ENCODE measurements at regions not wholly inside any gene's neighbourhood (a gene's known extent, or its start where the extent isn't known, plus 50 kb on each side); places are given as distances from the start of the nearest gene placed in this dataset.

GRCh38 chr16:7150230-7150629 lies 182.4 kb upstream of the RBFOX1 start:
- intact Hi-C loops (cut with micrococcal nuclease) (no loop called here), dilution Hi-C loops (cut with MboI; ENCODE audit: extremely low pct_ligation_motif_present, low sequenced_read_pairs) (no loop called here)
- ChIA-PET CTCF (no interaction called here), POLR2A (no interaction called here)
- H3K9me1 ChIP-seq (replicated peaks; ENCODE audit: control insufficient read depth, extremely low read depth, insufficient read depth, low read length) = no peaks in the 10 kb centered on the region
- no peak overlapping the region for H3K9ac ChIP-seq (replicated peaks; ENCODE audit: extremely low read depth, insufficient read depth, low read length)
- H3K79me2 ChIP-seq (ENCODE audit: control insufficient read depth, insufficient read depth, low read length) = no peaks in the 10 kb centered on the region
- H2AFZ ChIP-seq (ENCODE audit: low read depth, low read length) = no peak overlapping the region
- peaks cover 2% of the 10 kb centered on the region for H3K9me3 ChIP-seq (replicated peaks; ENCODE audit: control insufficient read depth, insufficient read depth, low read length)
- TF ChIP-seq POLR2AphosphoS5 (IDR thresholded peaks at IDR 0.05; ENCODE audit: insufficient read depth, low read depth, low read length) = no peak
- no peak for TF ChIP-seq MAX (IDR thresholded peaks at IDR 0.05; ENCODE audit: insufficient read depth, insufficient read length)
- H3K4me2 ChIP-seq (ENCODE audit: insufficient read depth, low read length) = no peak overlapping the region
- no peaks in the 10 kb centered on the region for H4K20me1 ChIP-seq (replicated peaks; ENCODE audit: control insufficient read depth, extremely low read depth, insufficient read depth, low read length)
- no peaks in the 10 kb centered on the region for H3K27me3 ChIP-seq (ENCODE audit: control insufficient read depth in 2 of 2, insufficient read depth in 2 of 2, low read length in 2 of 2)
- FAIRE-seq (no peak), DNase-seq (ENCODE audit: low read depth, low spot score) (no peak)
- H3K27ac ChIP-seq (ENCODE audit: insufficient read depth, low read depth, low read length) = no peak overlapping the region
- H3K4me3 ChIP-seq (replicated peaks in 1 of 3; ENCODE audit: insufficient read depth in 1 of 3, low read depth in 1 of 3, low read length in 3 of 3) = no peak overlapping the region
- no peaks in the 10 kb centered on the region for H3K4me1 ChIP-seq (ENCODE audit: control insufficient read depth, extremely low read depth, insufficient read depth, low read length)
- no peaks in the 10 kb centered on the region for H3K36me3 ChIP-seq (ENCODE audit: control insufficient read depth in 2 of 2, extremely low read depth in 1 of 2, insufficient read depth in 2 of 2, low read length in 2 of 2)
- no TSS peak for BruUV-seq (replicated peaks)

GRCh38 chr16:7148606-7149005 lies 184.0 kb upstream of the RBFOX1 start:
- Histone ChIP-seq H3K79me2 (ENCODE audit: control insufficient read depth, insufficient read depth, low read length) (no peaks in the 10 kb centered on the region), H4K20me1 (replicated peaks; ENCODE audit: control insufficient read depth, extremely low read depth, insufficient read depth, low read length) (no peaks in the 10 kb centered on the region), H3K9me3 (replicated peaks; ENCODE audit: control insufficient read depth, insufficient read depth, low read length) (peaks cover 2% of the 10 kb centered on the region), H3K4me2 (ENCODE audit: insufficient read depth, low read length) (no peak overlapping the region), H3K4me1 (ENCODE audit: control insufficient read depth, extremely low read depth, insufficient read depth, low read length) (no peaks in the 10 kb centered on the region), H3K4me3 (replicated peaks in 1 of 3; ENCODE audit: insufficient read depth in 1 of 3, low read depth in 1 of 3, low read length in 3 of 3) (no peak overlapping the region), H2AFZ (ENCODE audit: low read depth, low read length) (no peak overlapping the region), H3K27me3 (ENCODE audit: control insufficient read depth in 2 of 2, insufficient read depth in 2 of 2, low read length in 2 of 2) (no peaks in the 10 kb centered on the region), H3K9ac (replicated peaks; ENCODE audit: extremely low read depth, insufficient read depth, low read length) (no peak overlapping the region), H3K27ac (ENCODE audit: insufficient read depth, low read depth, low read length) (no peak overlapping the region), H3K36me3 (ENCODE audit: control insufficient read depth in 2 of 2, extremely low read depth in 1 of 2, insufficient read depth in 2 of 2, low read length in 2 of 2) (no peaks in the 10 kb centered on the region), H3K9me1 (replicated peaks; ENCODE audit: control insufficient read depth, extremely low read depth, insufficient read depth, low read length) (no peaks in the 10 kb centered on the region)
- intact Hi-C loops (cut with micrococcal nuclease) = no loop called here
- POLR2A ChIA-PET = no interaction called here
- FAIRE-seq (no peak), DNase-seq (ENCODE audit: low read depth, low spot score) (no peak)
- CTCF ChIA-PET = no interaction called here
- no TSS peak for BruUV-seq (replicated peaks)
- no peak for TF ChIP-seq MAX (IDR thresholded peaks at IDR 0.05; ENCODE audit: insufficient read depth, insufficient read length)
- TF ChIP-seq GATA2 (IDR thresholded peaks at IDR 0.05; ENCODE audit: insufficient read depth, insufficient read length, low read depth, low read length) = no peak
- dilution Hi-C loops (cut with MboI; ENCODE audit: extremely low pct_ligation_motif_present, low sequenced_read_pairs) = no loop called here
